GM12878 (cell line): ENCODE measurements at regions not wholly inside any gene's neighbourhood (a gene's known extent, or its start where the extent isn't known, plus 50 kb on each side); places are given as distances from the start of the nearest gene placed in this dataset.

Experiments
- ATF3 ChIP-seq: IDR thresholded peaks from 2 replicates; pipeline ENCODE4 v1.6.1; 2011; ENCODE audit warnings: low read depth, mild to moderate bottlenecking, low read length, moderate library complexity, borderline replicate concordance; ENCODE audit errors: extremely low read depth
- ATF7 ChIP-seq: fragments of 450-650 bp; IDR thresholded peaks from 2 replicates; pipeline ENCODE4 v1.6.1; 2016; ENCODE audit warnings: low read depth, mild to moderate bottlenecking
- BHLHE40 ChIP-seq, 2 experiments: fragments of 450-650 bp in 1 of 2; IDR thresholded peaks; 2 replicates each; pipeline ENCODE4 v1.6.1; 2011 to 2017; ENCODE audit warnings: low read depth in 2 of 2, borderline replicate concordance in 1 of 2, improper control_type of control experiment in 1 of 2, low read length in 1 of 2, mild to moderate bottlenecking in 1 of 2
- CHD1 ChIP-seq: IDR thresholded peaks from 2 replicates; pipeline ENCODE4 v1.6.1; 2012; ENCODE audit warnings: low read depth, low read length, improper control_type of control experiment
- CHD2 ChIP-seq: IDR thresholded peaks from 2 replicates; pipeline ENCODE4 v1.6.1; 2011; ENCODE audit warnings: low read depth, low read length, improper control_type of control experiment, borderline replicate concordance
- GABPA ChIP-seq: IDR thresholded peaks from 2 replicates; pipeline ENCODE4 v1.6.1; 2014; ENCODE audit warnings: antibody characterized with exemption, low read depth, mild to moderate bottlenecking, inconsistent platforms
- HDGF ChIP-seq: fragments of 450-650 bp; IDR thresholded peaks from 2 replicates; pipeline ENCODE4 v1.6.1; 2016; ENCODE audit warnings: antibody characterized with exemption
- NR2C2 ChIP-seq: IDR thresholded peaks from 2 replicates; pipeline ENCODE4 v1.6.1; 2011; ENCODE audit warnings: borderline replicate concordance, low read depth; ENCODE audit not compliant: control insufficient read depth, insufficient read length
- POLR2A ChIP-seq: IDR thresholded peaks from 2 replicates; pipeline ENCODE4 v1.6.1; 2011; ENCODE audit warnings: low read depth, mild to moderate bottlenecking, low read length
- RAD21 ChIP-seq: IDR thresholded peaks from 2 replicates; pipeline ENCODE4 v1.6.1; 2011; ENCODE audit warnings: mild to moderate bottlenecking, low read depth, low read length, moderate library complexity; ENCODE audit not compliant: insufficient read depth
- RFX5 ChIP-seq: IDR thresholded peaks from 2 replicates; pipeline ENCODE4 v1.6.1; 2011; ENCODE audit warnings: low read depth, low read length, improper control_type of control experiment
- ZBTB40 ChIP-seq: fragments of 450-650 bp; IDR thresholded peaks from 2 replicates; pipeline ENCODE4 v1.6.1; 2016; ENCODE audit warnings: mild to moderate bottlenecking, moderate library complexity, borderline replicate concordance
- TF ChIP-seq, protein P1 (sequence below), 3 experiments: IDR thresholded peaks in 2 of 3; conservative IDR thresholded peaks in 1 of 3; 2 replicates each; pipeline ENCODE4 v1.5.1; 2011; ENCODE audit warnings: low read depth in 3 of 3, low read length in 3 of 3, mild to moderate bottlenecking in 3 of 3, control low read depth in 2 of 3, moderate library complexity in 2 of 3, inconsistent platforms in 1 of 3, mixed read lengths in 1 of 3; ENCODE audit not compliant: control insufficient read depth in 2 of 3, insufficient read depth in 1 of 3; ENCODE audit errors: extremely low read depth in 1 of 3

- TF ChIP-seq RFX5 (no peak), CHD2 (no peak), NR2C2 (no peak), GABPA (no peak), ATF7 (no peak), POLR2A (no peak), ZBTB40 (no peak), BHLHE40 (IDR thresholded peaks at IDR 0.05; ENCODE audit: borderline replicate concordance in 1 of 2, low read depth in 2 of 2, low read length in 1 of 2) (no peak), ATF3 (no peak), HDGF (no peak), CHD1 (no peak), RAD21 (no peak)
- TF ChIP-seq, protein P1, sequence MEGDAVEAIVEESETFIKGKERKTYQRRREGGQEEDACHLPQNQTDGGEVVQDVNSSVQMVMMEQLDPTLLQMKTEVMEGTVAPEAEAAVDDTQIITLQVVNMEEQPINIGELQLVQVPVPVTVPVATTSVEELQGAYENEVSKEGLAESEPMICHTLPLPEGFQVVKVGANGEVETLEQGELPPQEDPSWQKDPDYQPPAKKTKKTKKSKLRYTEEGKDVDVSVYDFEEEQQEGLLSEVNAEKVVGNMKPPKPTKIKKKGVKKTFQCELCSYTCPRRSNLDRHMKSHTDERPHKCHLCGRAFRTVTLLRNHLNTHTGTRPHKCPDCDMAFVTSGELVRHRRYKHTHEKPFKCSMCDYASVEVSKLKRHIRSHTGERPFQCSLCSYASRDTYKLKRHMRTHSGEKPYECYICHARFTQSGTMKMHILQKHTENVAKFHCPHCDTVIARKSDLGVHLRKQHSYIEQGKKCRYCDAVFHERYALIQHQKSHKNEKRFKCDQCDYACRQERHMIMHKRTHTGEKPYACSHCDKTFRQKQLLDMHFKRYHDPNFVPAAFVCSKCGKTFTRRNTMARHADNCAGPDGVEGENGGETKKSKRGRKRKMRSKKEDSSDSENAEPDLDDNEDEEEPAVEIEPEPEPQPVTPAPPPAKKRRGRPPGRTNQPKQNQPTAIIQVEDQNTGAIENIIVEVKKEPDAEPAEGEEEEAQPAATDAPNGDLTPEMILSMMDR (IDR thresholded peaks at IDR 0.05 in 2 of 3, conservative IDR thresholded peaks at IDR 0.05 in 1 of 3; ENCODE audit: control insufficient read depth in 2 of 3, extremely low read depth in 1 of 3, insufficient read depth in 1 of 3, low read depth in 3 of 3, low read length in 3 of 3): no peak
Measured at GRCh38 chr18:54480616-54481015, 110.4 kb upstream of the DYNAP start.
